HepG2 (cell line): ENCODE measurements at regions not wholly inside any gene's neighbourhood (a gene's known extent, or its start where the extent isn't known, plus 50 kb on each side); places are given as distances from the start of the nearest gene placed in this dataset.

Experiments
- ATAC-seq: fragments of 200-7000 bp; cut with Tn5 transposase; 3 replicates; pipeline ENCODE4 v1.9.1; 2020; ENCODE audit warnings: mild to moderate bottlenecking, moderate library complexity
- BruUV-seq: library from RNA; stranded (reverse); fragments of 400-500 nt; replicated peaks from 2 replicates; lab custom pipeline; 2021; lab: Mats Ljungman, UMichigan
- CTCF ChIA-PET: fragments of 300-600 bp; formaldehyde crosslinking; extraction: SDS; loops from one replicate; lab custom pipeline; 2021; ENCODE audit warnings: low total read pairs, inconsistent platforms, low intra/inter-chr PET ratio; lab: Yijun Ruan, JAX
- POLR2A ChIA-PET: fragments of 350-600 bp; sonication (Branson Sonifier 250); formaldehyde crosslinking; loops from one replicate; lab custom pipeline; 2020; ENCODE audit warnings: antibody characterized with exemption, inconsistent platforms; lab: Yijun Ruan, JAX
- DNase-seq: peaks from one replicate; pipeline ENCODE4 v3.0.0-alpha.2; 2015; ENCODE audit warnings: low spot score
- FAIRE-seq: peaks from 3 replicates; lab custom pipeline; 2011; peaks lifted over from hg19 to GRCh38; lab: Jason Lieb, UNC
- H2AFZ ChIP-seq: one replicate; pipeline ENCODE4 v1.6.1; 2011; ENCODE audit warnings: low read length, inconsistent platforms
- H3K27ac ChIP-seq: fragments of 300-600 bp; 3 replicates; pipeline ENCODE4 v1.8.0; 2011; ENCODE audit warnings: mixed run types, mild to moderate bottlenecking, mixed read lengths, low read length, inconsistent platforms; ENCODE audit not compliant: insufficient read depth; ENCODE audit errors: extremely low read length
- H3K27me3 ChIP-seq, 2 experiments: fragments of 200-600 bp in 1 of 2; 2 replicates in 1 of 2; 3 replicates in 1 of 2; pipeline versions ENCODE4 v1.6.0 to v1.8.0; 2011; ENCODE audit warnings: low read length in 2 of 2, mild to moderate bottlenecking in 2 of 2, moderate library complexity in 2 of 2, inconsistent platforms in 1 of 2; ENCODE audit not compliant: insufficient read depth in 2 of 2, control insufficient read depth in 1 of 2
- H3K36me3 ChIP-seq, 2 experiments: fragments of 200-600 bp in 1 of 2; replicated peaks in 1 of 2; 2 replicates in 1 of 2; 3 replicates in 1 of 2; pipeline versions ENCODE4 v1.5.1 to v1.8.0; 2011; ENCODE audit warnings: low read length in 2 of 2, inconsistent platforms in 1 of 2; ENCODE audit not compliant: insufficient read depth in 2 of 2, control insufficient read depth in 1 of 2
- H3K4me1 ChIP-seq: 2 replicates; pipeline ENCODE4 v1.5.1; 2012; ENCODE audit warnings: low read length, inconsistent platforms; ENCODE audit not compliant: insufficient read depth
- H3K4me2 ChIP-seq: 2 replicates; pipeline ENCODE4 v1.6.0; 2011; ENCODE audit warnings: low read depth, low read length, inconsistent platforms
- H3K4me3 ChIP-seq, 3 experiments: fragments of 200-600 bp in 1 of 3; sonication (generic), shearing (Covaris generic) in 1 of 3; replicated peaks in 1 of 3; 2 replicates each; pipeline ENCODE4 v1.5.1; 2011 to 2016; ENCODE audit warnings: low read length in 3 of 3, inconsistent platforms in 2 of 3, low read depth in 2 of 3, mild to moderate bottlenecking in 2 of 3, control low read depth in 1 of 3, mixed read lengths in 1 of 3; ENCODE audit not compliant: insufficient read depth in 1 of 3
- H3K79me2 ChIP-seq: one replicate; pipeline ENCODE4 v1.6.1; 2011; ENCODE audit warnings: low read length, inconsistent platforms; ENCODE audit not compliant: insufficient read depth
- H3K9ac ChIP-seq: 2 replicates; pipeline ENCODE4 v1.6.0; 2011; ENCODE audit warnings: mild to moderate bottlenecking, low read depth, low read length, inconsistent platforms; ENCODE audit not compliant: insufficient read depth
- H3K9me3 ChIP-seq: 2 replicates; pipeline ENCODE4 v1.5.1; 2012; ENCODE audit warnings: mild to moderate bottlenecking, low read length
- H4K20me1 ChIP-seq: 2 replicates; pipeline ENCODE4 v1.6.0; 2011; ENCODE audit warnings: inconsistent platforms, mild to moderate bottlenecking, low read length, moderate library complexity; ENCODE audit not compliant: insufficient read depth
- CAMTA2 ChIP-seq: sonication (generic); formaldehyde crosslinking; IDR thresholded peaks from 2 replicates; pipeline ENCODE4 v1.4.0; 2020; ENCODE audit warnings: mild to moderate bottlenecking, missing genetic modification reagents, borderline replicate concordance
- NFE2L1 ChIP-seq: sonication (generic); formaldehyde crosslinking; IDR thresholded peaks from 2 replicates; pipeline ENCODE4 v1.4.0; 2020; ENCODE audit warnings: missing genetic modification reagents, mild to moderate bottlenecking, borderline replicate concordance
- SIX1 ChIP-seq: sonication (generic); formaldehyde crosslinking; IDR thresholded peaks from 2 replicates; pipeline ENCODE4 v1.4.0; 2020; ENCODE audit warnings: missing genetic modification reagents, borderline replicate concordance
- SNAPC2 ChIP-seq: sonication (generic); formaldehyde crosslinking; IDR thresholded peaks from 2 replicates; pipeline ENCODE4 v1.8.1; 2022; ENCODE audit warnings: mild to moderate bottlenecking, missing genetic modification reagents
- TCF7 ChIP-seq: sonication (generic); IDR thresholded peaks from 2 replicates; pipeline ENCODE4 v1.6.1; 2016; ENCODE audit warnings: antibody characterized with exemption, low read depth
- ZBTB20 ChIP-seq: sonication (generic); formaldehyde crosslinking; IDR thresholded peaks from 2 replicates; pipeline ENCODE4 v1.8.1; 2023; ENCODE audit warnings: missing genetic modification reagents, low read depth, mild to moderate bottlenecking, borderline replicate concordance
- ZFP62 ChIP-seq: sonication (generic); formaldehyde crosslinking; IDR thresholded peaks from 2 replicates; pipeline ENCODE4 v1.4.0; 2020; ENCODE audit warnings: missing genetic modification reagents
- ZNF737 ChIP-seq: sonication (generic); formaldehyde crosslinking; IDR thresholded peaks from 2 replicates; pipeline ENCODE4 v1.5.0; 2020; ENCODE audit warnings: missing genetic modification reagents, mild to moderate bottlenecking, borderline replicate concordance
- ZNF780A ChIP-seq: sonication (generic); formaldehyde crosslinking; IDR thresholded peaks from 2 replicates; pipeline ENCODE4 v1.8.0; 2022; ENCODE audit warnings: mild to moderate bottlenecking, missing genetic modification reagents, moderate library complexity
- WGBS: methylation state at CpG from one replicate; pipeline ENCODE4 v1.1.6; 2017; ENCODE audit warnings: low lambda C conversion rate; 5-methylcytosine and 5-hydroxymethylcytosine counted together
- in situ Hi-C: cut with HindIII; loops from 2 replicates; pipeline ENCODE4 v1.10.0; 2017; ENCODE audit warnings: low pct_unique_long_range_greater_than_20kb; ENCODE audit not compliant: extremely low pct_ligation_motif_present
- intact Hi-C: fragments of 100-400 bp; cut with micrococcal nuclease; formaldehyde crosslinking; loops from one replicate; pipeline ENCODE4 v1.10.0; 2022; ENCODE audit not compliant: unreplicated experiment
- TF ChIP-seq, protein P1 (sequence below): sonication (generic); formaldehyde crosslinking; IDR thresholded peaks from 2 replicates; pipeline ENCODE4 v1.4.0; 2020; ENCODE audit warnings: mild to moderate bottlenecking, missing genetic modification reagents, borderline replicate concordance
- TF ChIP-seq, protein P2 (sequence below): sonication (generic); formaldehyde crosslinking; IDR thresholded peaks from 2 replicates; pipeline ENCODE4 v1.8.1; 2022; ENCODE audit warnings: mild to moderate bottlenecking, missing genetic modification reagents
- TF ChIP-seq, protein P3 (sequence below): sonication (generic); formaldehyde crosslinking; conservative IDR thresholded peaks from 2 replicates; pipeline ENCODE4 v1.4.0; 2020; ENCODE audit warnings: missing genetic modification reagents

DNA sequence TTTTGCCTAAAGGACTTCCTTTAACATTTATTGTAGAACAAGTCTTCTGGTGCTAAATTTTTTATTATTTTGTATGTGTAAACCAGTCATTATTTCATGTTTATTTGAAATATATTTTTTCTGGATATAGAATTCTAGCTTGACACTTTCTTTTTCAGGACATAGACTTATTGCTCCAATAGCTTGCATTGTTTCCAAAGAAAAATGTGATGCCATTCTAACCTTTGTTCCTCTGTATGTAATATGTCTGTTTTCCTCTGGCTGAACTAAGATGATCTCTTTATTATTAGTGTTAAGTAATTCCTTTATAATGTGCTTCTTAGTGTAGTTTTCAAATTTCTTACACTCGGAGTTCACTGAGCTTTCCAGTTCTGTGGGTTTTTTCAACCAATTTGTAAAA is 174.1 kb upstream of the STARD13 start:
- WGBS, result 93% methylated on average over 1 of the region's 1 CpG

DNA sequence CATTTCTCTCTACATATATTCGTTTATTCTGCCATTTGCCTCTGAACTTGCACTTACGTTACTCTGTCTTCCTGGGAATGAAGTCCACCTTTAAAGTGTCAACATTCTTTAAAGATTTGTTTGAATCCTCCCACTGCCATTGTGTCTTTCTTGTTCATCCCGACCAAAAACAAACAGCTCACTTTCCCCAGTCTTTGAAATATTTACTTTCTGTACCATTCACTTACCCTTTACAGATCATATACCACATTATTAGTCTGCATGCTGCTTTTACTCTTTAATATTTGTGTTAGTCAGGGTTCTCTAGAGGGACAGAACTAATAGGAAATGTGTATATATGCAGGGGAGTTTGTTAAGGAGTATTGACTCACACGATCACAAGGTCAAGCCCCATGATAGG is 176.6 kb upstream of the STARD13 start:
- H3K4me1 ChIP-seq, result peaks cover 19% of the 10 kb centered on the region
- peaks cover 4% of the 10 kb centered on the region for H3K9me3 ChIP-seq
- ATAC-seq (peak; percentile 71), DNase-seq (peak; percentile 45), FAIRE-seq (no peak)
- no peaks in the 10 kb centered on the region for H3K79me2 ChIP-seq
- no peak overlapping the region for H3K9ac ChIP-seq
- in situ Hi-C loops (no loop called here), intact Hi-C loops (no loop called here)
- H3K27ac ChIP-seq, result peak overlapping the region; percentile 43
- CTCF ChIA-PET, result no interaction called here
- POLR2A ChIA-PET, result no interaction called here
- no peaks in the 10 kb centered on the region for H3K27me3 ChIP-seq
- H3K4me2 ChIP-seq, result peak overlapping the region; percentile 43
- 3% methylated on average over 4 of the region's 4 CpGs for WGBS
- no TSS peak for BruUV-seq
- H4K20me1 ChIP-seq, result no peaks in the 10 kb centered on the region
- H3K4me3 ChIP-seq, result no peak overlapping the region
- no peaks in the 10 kb centered on the region for H3K36me3 ChIP-seq
- H2AFZ ChIP-seq, result no peak overlapping the region
- TF ChIP-seq SNAPC2 (CRISPR knock-in tag) (no peak), TCF7 (peak; percentile 71; the same call in 1 of the 2 replicates), ZNF780A (CRISPR knock-in tag) (no peak), SIX1 (CRISPR knock-in tag) (peak; percentile 30; the same call in 1 of the 2 replicates), ZBTB20 (CRISPR knock-in tag) (peak; percentile 30; the same call in 1 of the 2 replicates), ZFP62 (CRISPR knock-in tag) (no peak)
- TF ChIP-seq, protein P1, sequence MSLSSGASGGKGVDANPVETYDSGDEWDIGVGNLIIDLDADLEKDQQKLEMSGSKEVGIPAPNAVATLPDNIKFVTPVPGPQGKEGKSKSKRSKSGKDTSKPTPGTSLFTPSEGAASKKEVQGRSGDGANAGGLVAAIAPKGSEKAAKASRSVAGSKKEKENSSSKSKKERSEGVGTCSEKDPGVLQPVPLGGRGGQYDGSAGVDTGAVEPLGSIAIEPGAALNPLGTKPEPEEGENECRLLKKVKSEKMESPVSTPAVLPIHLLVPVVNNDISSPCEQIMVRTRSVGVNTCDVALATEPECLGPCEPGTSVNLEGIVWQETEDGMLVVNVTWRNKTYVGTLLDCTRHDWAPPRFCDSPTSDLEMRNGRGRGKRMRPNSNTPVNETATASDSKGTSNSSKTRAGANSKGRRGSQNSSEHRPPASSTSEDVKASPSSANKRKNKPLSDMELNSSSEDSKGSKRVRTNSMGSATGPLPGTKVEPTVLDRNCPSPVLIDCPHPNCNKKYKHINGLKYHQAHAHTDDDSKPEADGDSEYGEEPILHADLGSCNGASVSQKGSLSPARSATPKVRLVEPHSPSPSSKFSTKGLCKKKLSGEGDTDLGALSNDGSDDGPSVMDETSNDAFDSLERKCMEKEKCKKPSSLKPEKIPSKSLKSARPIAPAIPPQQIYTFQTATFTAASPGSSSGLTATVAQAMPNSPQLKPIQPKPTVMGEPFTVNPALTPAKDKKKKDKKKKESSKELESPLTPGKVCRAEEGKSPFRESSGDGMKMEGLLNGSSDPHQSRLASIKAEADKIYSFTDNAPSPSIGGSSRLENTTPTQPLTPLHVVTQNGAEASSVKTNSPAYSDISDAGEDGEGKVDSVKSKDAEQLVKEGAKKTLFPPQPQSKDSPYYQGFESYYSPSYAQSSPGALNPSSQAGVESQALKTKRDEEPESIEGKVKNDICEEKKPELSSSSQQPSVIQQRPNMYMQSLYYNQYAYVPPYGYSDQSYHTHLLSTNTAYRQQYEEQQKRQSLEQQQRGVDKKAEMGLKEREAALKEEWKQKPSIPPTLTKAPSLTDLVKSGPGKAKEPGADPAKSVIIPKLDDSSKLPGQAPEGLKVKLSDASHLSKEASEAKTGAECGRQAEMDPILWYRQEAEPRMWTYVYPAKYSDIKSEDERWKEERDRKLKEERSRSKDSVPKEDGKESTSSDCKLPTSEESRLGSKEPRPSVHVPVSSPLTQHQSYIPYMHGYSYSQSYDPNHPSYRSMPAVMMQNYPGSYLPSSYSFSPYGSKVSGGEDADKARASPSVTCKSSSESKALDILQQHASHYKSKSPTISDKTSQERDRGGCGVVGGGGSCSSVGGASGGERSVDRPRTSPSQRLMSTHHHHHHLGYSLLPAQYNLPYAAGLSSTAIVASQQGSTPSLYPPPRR, result peak; percentile 74

More for the DNA sequence above, 174.1 kb upstream of the STARD13 start:
- Histone ChIP-seq H3K4me2 (no peak overlapping the region), H3K27ac (no peak overlapping the region), H4K20me1 (no peaks in the 10 kb centered on the region), H2AFZ (no peak overlapping the region), H3K4me1 (peaks cover 19% of the 10 kb centered on the region), H3K27me3 (no peaks in the 10 kb centered on the region), H3K4me3 (no peak overlapping the region), H3K9me3 (peaks cover 4% of the 10 kb centered on the region), H3K36me3 (no peaks in the 10 kb centered on the region), H3K9ac (no peak overlapping the region), H3K79me2 (no peaks in the 10 kb centered on the region)
- FAIRE-seq, result no peak
- no peak for DNase-seq
- BruUV-seq, result no TSS peak
- intact Hi-C loops (no loop called here), in situ Hi-C loops (no loop called here)
- POLR2A ChIA-PET, result no interaction called here
- no peak for TF ChIP-seq NFE2L1 (CRISPR knock-in tag)
- TF ChIP-seq, protein P2, sequence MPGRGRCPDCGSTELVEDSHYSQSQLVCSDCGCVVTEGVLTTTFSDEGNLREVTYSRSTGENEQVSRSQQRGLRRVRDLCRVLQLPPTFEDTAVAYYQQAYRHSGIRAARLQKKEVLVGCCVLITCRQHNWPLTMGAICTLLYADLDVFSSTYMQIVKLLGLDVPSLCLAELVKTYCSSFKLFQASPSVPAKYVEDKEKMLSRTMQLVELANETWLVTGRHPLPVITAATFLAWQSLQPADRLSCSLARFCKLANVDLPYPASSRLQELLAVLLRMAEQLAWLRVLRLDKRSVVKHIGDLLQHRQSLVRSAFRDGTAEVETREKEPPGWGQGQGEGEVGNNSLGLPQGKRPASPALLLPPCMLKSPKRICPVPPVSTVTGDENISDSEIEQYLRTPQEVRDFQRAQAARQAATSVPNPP (CRISPR knock-in tag), result no peak
- TF ChIP-seq, protein P3, sequence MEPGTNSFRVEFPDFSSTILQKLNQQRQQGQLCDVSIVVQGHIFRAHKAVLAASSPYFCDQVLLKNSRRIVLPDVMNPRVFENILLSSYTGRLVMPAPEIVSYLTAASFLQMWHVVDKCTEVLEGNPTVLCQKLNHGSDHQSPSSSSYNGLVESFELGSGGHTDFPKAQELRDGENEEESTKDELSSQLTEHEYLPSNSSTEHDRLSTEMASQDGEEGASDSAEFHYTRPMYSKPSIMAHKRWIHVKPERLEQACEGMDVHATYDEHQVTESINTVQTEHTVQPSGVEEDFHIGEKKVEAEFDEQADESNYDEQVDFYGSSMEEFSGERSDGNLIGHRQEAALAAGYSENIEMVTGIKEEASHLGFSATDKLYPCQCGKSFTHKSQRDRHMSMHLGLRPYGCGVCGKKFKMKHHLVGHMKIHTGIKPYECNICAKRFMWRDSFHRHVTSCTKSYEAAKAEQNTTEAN (CRISPR knock-in tag), result no peak
- no peak for TF ChIP-seq CAMTA2
- no peak for TF ChIP-seq ZNF737 (CRISPR knock-in tag)
- CTCF ChIA-PET, result no interaction called here
- no peak for ATAC-seq
